Thymus (tissue), 11 donors: ENCODE measurements at regions not wholly inside any gene's neighbourhood (a gene's known extent, or its start where the extent isn't known, plus 50 kb on each side); places are given as distances from the start of the nearest gene placed in this dataset.

Experiments
- DNase-seq, 9 donors: peaks; one replicate each; pipeline ENCODE4 v3.0.0-alpha.2; 2013; ENCODE audit warnings: low spot score in 9 of 9, low read depth in 6 of 9, missing footprints in 1 of 9
- H3K27ac ChIP-seq, 2 donors: one replicate each; pipeline ENCODE4 v1.5.1; 2013; ENCODE audit warnings: control low read depth in 1 of 2, low read depth in 1 of 2, low read length in 1 of 2, mild to moderate bottlenecking in 1 of 2, moderate library complexity in 1 of 2
- H3K27me3 ChIP-seq, 2 donors: one replicate each; pipeline ENCODE4 v1.5.1; 2013; ENCODE audit warnings: low read length in 1 of 2; ENCODE audit not compliant: control insufficient read depth in 2 of 2, insufficient read depth in 1 of 2
- H3K36me3 ChIP-seq, 2 donors: one replicate each; pipeline ENCODE4 v1.5.1; 2013; ENCODE audit warnings: low read length in 1 of 2, mild to moderate bottlenecking in 1 of 2, moderate library complexity in 1 of 2; ENCODE audit not compliant: control insufficient read depth in 2 of 2, insufficient read depth in 2 of 2
- H3K4me1 ChIP-seq, 2 donors: one replicate each; pipeline ENCODE4 v1.5.1; 2013; ENCODE audit warnings: low read length in 2 of 2; ENCODE audit not compliant: control insufficient read depth in 2 of 2, insufficient read depth in 2 of 2
- H3K4me3 ChIP-seq, 2 donors: one replicate each; pipeline ENCODE4 v1.5.1; 2013; ENCODE audit warnings: low read length in 2 of 2, control low read depth in 1 of 2, mild to moderate bottlenecking in 1 of 2
- H3K9me3 ChIP-seq, 2 donors: one replicate each; pipeline ENCODE4 v1.5.1; 2013; ENCODE audit warnings: low read length in 1 of 2, mild to moderate bottlenecking in 1 of 2; ENCODE audit not compliant: control insufficient read depth in 2 of 2, insufficient read depth in 1 of 2
- WGBS: extraction: QIAGEN DNeasy Blood & Tissue Kit; methylation state at CpG from one replicate; pipeline ENCODE4 v1.1.7; 2013; 5-methylcytosine and 5-hydroxymethylcytosine counted together
- donor health status: healthy.

GRCh38 chr4:117755438-117755837 is 278.8 kb upstream of the NDST3 start:
- DNase-seq, result no peak
- WGBS, result 96% methylated on average over 1 of the region's 1 CpG
- no peak overlapping the region for H3K27ac ChIP-seq
- H3K36me3 ChIP-seq, result no peaks in the 10 kb centered on the region
- peaks cover 0 to 2% of the 10 kb centered on the region in 2 donors for H3K9me3 ChIP-seq
- no peaks in the 10 kb centered on the region for H3K27me3 ChIP-seq
- H3K4me3 ChIP-seq, result no peak overlapping the region
- H3K4me1 ChIP-seq, result no peaks in the 10 kb centered on the region

- no peak overlapping the region for H3K4me3 ChIP-seq
- WGBS, result 64% methylated on average over 3 of the region's 3 CpGs
- DNase-seq, result no peak
- no peaks in the 10 kb centered on the region for H3K36me3 ChIP-seq
- H3K27me3 ChIP-seq, result no peaks in the 10 kb centered on the region
- H3K27ac ChIP-seq, result no peak overlapping the region
- H3K4me1 ChIP-seq, result no peaks in the 10 kb centered on the region
- H3K9me3 ChIP-seq, result no peaks in the 10 kb centered on the region
Measured at GRCh38 chr4:117768610-117769009, 265.7 kb upstream of the NDST3 start.

GRCh38 chr4:117770269-117771102 is 263.8 kb upstream of the NDST3 start:
- no peak overlapping the region for H3K27ac ChIP-seq
- DNase-seq, result no peak
- H3K27me3 ChIP-seq, result no peaks in the 10 kb centered on the region
- H3K9me3 ChIP-seq, result no peaks in the 10 kb centered on the region
- no peak overlapping the region for H3K4me3 ChIP-seq
- WGBS, result 91% methylated on average over 3 of the region's 3 CpGs
- H3K4me1 ChIP-seq, result no peaks in the 10 kb centered on the region
- H3K36me3 ChIP-seq, result no peaks in the 10 kb centered on the region

- WGBS, result 78% methylated on average over 6 of the region's 6 CpGs
- no peak overlapping the region for H3K4me3 ChIP-seq
Measured at GRCh38 chr4:117771647-117772337, 262.5 kb upstream of the NDST3 start.

GRCh38 chr4:117773064-117773936 is 261.0 kb upstream of the NDST3 start:
- 91% methylated on average over 2 of the region's 2 CpGs for WGBS
- H3K27me3 ChIP-seq, result no peaks in the 10 kb centered on the region
- no peak for DNase-seq

More at GRCh38 chr4:117771647-117772337, 262.5 kb upstream of the NDST3 start:
- DNase-seq, result no peak
- no peaks in the 10 kb centered on the region for H3K9me3 ChIP-seq
- H3K27me3 ChIP-seq, result no peaks in the 10 kb centered on the region
- no peak overlapping the region for H3K27ac ChIP-seq
- H3K4me1 ChIP-seq, result no peaks in the 10 kb centered on the region
- no peaks in the 10 kb centered on the region for H3K36me3 ChIP-seq

GRCh38 chr4:117777721-117778120 is 256.6 kb upstream of the NDST3 start:
- H3K9me3 ChIP-seq, result no peaks in the 10 kb centered on the region
- H3K4me1 ChIP-seq, result no peaks in the 10 kb centered on the region
- no peaks in the 10 kb centered on the region for H3K27me3 ChIP-seq
- no peak overlapping the region for H3K27ac ChIP-seq
- H3K4me3 ChIP-seq, result no peak overlapping the region
- no peak for DNase-seq
- H3K36me3 ChIP-seq, result no peaks in the 10 kb centered on the region
- WGBS, result 92% methylated on average over 1 of the region's 1 CpG

More at GRCh38 chr4:117773064-117773936, 261.0 kb upstream of the NDST3 start:
- H3K27ac ChIP-seq, result no peak overlapping the region
- no peaks in the 10 kb centered on the region for H3K9me3 ChIP-seq
- no peaks in the 10 kb centered on the region for H3K4me1 ChIP-seq
- no peak overlapping the region for H3K4me3 ChIP-seq
- H3K36me3 ChIP-seq, result no peaks in the 10 kb centered on the region

- no peak for DNase-seq
- 94% methylated on average over 2 of the region's 2 CpGs for WGBS
- Histone ChIP-seq H3K27ac (no peak overlapping the region), H3K36me3 (no peaks in the 10 kb centered on the region), H3K4me3 (no peak overlapping the region), H3K27me3 (no peaks in the 10 kb centered on the region), H3K4me1 (no peaks in the 10 kb centered on the region), H3K9me3 (no peaks in the 10 kb centered on the region)
Measured at GRCh38 chr4:117783716-117784115, 250.6 kb upstream of the NDST3 start.

GRCh38 chr4:117784266-117784665 is 250.0 kb upstream of the NDST3 start:
- 90% methylated on average over 2 of the region's 2 CpGs for WGBS
- Histone ChIP-seq H3K27ac (no peak overlapping the region), H3K4me3 (no peak overlapping the region)

GRCh38 chr4:117786566-117786965 is 247.7 kb upstream of the NDST3 start:
- no peak for DNase-seq
- no peaks in the 10 kb centered on the region for H3K27me3 ChIP-seq
- H3K36me3 ChIP-seq, result no peaks in the 10 kb centered on the region
- H3K9me3 ChIP-seq, result no peaks in the 10 kb centered on the region
- H3K4me3 ChIP-seq, result no peak overlapping the region
- no peaks in the 10 kb centered on the region for H3K4me1 ChIP-seq
- H3K27ac ChIP-seq, result no peak overlapping the region
- WGBS, result 97% methylated on average over 2 of the region's 2 CpGs

More at GRCh38 chr4:117784266-117784665, 250.0 kb upstream of the NDST3 start:
- DNase-seq, result no peak
- H3K27me3 ChIP-seq, result no peaks in the 10 kb centered on the region
- no peaks in the 10 kb centered on the region for H3K4me1 ChIP-seq
- no peaks in the 10 kb centered on the region for H3K9me3 ChIP-seq
- H3K36me3 ChIP-seq, result no peaks in the 10 kb centered on the region
